Spleen (tissue), 7 donors: ENCODE measurements at regions not wholly inside any gene's neighbourhood (a gene's known extent, or its start where the extent isn't known, plus 50 kb on each side); places are given as distances from the start of the nearest gene placed in this dataset.

ENCODE experiments used
- CTCF ChIP-seq, 11 experiments: fragments of 200-600 bp in 7 of 11; fragments of 450-650 bp in 4 of 11; sonication (generic) in 4 of 11; IDR thresholded peaks in 8 of 11; conservative IDR thresholded peaks in 3 of 11; 1 replicate in 7 of 11; 2 replicates in 4 of 11; pipeline versions ENCODE4 v1.4.0 to v1.8.0; 2016 to 2021; ENCODE audit warnings: antibody characterized with exemption in 11 of 11, inconsistent platforms in 4 of 11, mild to moderate bottlenecking in 1 of 11
- POLR2A ChIP-seq, 3 donors: fragments of 450-650 bp; IDR thresholded peaks; one replicate each; pipeline ENCODE4 v1.5.1; 2017; ENCODE audit warnings: antibody characterized with exemption in 3 of 3, mild to moderate bottlenecking in 1 of 3
- donor health status: DM: no; HTN: no; CAD: no; lungs with moderate emphysema.
- donor health status: DM: no; HTN: no; CAD: no.
- donor health status: DM: no; HTN: no; CAD: no.

- TF ChIP-seq CTCF (IDR thresholded peaks at IDR 0.05 in 8 of 11, conservative IDR thresholded peaks at IDR 0.05 in 3 of 11) (no peak), POLR2A (IDR thresholded peaks at IDR 0.05) (no peak)
Measured at GRCh38 chr16:31693733-31694132, 166.0 kb downstream of the AHSP start.
